GM10266 (cell line): ENCODE measurements at regions not wholly inside any gene's neighbourhood (a gene's known extent, or its start where the extent isn't known, plus 50 kb on each side); places are given as distances from the start of the nearest gene placed in this dataset.

ENCODE experiments used
- DNase-seq: peaks from one replicate; pipeline ENCODE4 v3.0.0; 2012; ENCODE audit errors: extremely low spot score
- CTCF ChIP-seq: IDR thresholded peaks from 2 replicates; pipeline ENCODE4 v1.5.1; 2012; ENCODE audit warnings: mild to moderate bottlenecking, low read depth; ENCODE audit not compliant: control insufficient read depth, insufficient read depth; ENCODE audit errors: missing control alignments

- TF ChIP-seq CTCF: no peak
- DNase-seq: no peak
Observed at GRCh38 chr3:64382153-64382552, 156.9 kb upstream of the PRICKLE2 start.

DNA sequence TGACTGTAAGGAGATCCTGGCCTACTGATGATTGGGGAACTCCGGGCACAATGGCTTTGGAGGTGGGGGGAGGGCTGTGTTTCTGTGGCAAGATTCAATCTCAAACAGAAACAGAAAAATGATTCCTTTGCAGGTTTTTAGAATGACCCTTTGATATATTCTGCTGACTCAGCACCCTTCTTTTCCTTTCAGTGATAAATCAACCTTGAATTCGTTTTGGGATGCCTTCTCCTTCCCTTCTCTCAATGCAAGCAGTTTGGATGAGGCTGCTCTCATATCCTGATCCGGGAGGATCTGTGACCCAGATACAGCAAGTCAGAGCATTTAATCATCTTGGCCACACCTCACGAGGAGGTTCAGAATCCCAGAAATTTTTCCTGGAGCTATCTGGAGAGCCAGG lies 156.1 kb upstream of the PRICKLE2 start:
- no peak for TF ChIP-seq CTCF

GRCh38 chr3:64380546-64380945 lies 155.3 kb upstream of the PRICKLE2 start:
- no peak for DNase-seq
- no peak for TF ChIP-seq CTCF

More for the DNA sequence above, 156.1 kb upstream of the PRICKLE2 start:
- DNase-seq: no peak

DNA sequence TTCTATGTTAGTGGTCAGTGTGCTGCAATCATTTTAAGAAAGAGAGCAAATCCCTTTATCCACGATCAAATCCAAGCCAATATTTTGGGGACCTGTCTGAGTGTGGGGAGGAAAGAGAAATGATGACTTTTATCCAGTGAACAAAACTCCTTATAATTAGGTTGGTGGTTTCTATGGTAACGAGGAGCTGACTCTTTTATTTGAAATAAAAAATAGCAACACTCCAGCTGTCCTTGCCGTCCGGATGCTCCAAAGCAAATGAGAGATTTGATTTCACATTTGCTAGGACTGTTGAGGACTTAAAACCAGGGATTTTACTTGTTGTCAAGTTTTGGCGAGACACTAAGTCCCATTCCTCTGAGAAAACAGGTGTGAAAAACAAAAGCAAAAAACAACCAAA lies 154.0 kb upstream of the PRICKLE2 start:
- no peak for TF ChIP-seq CTCF
- DNase-seq: no peak

- no peak for TF ChIP-seq CTCF
Observed at GRCh38 chr3:64377942-64378341, 152.7 kb upstream of the PRICKLE2 start.

DNA sequence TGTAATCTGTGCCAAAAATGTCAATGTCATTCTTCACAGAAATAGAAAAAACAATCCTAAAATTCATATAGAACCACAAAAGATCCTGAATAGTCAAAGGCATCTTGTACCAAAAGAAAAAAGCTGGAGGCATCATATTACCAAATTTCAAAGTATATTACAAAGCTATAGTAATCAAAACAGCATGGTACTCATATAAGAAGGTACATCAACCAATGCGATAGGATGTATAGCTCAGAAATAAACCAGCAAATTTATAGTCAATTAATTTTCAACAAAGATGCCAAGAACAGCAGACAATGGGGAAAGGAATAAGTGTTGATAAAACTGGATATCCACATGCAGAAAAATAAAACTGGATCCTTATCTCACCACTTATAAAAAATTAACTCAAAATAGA lies 150.5 kb upstream of the PRICKLE2 start:
- TF ChIP-seq CTCF: no peak
- DNase-seq: no peak

More at GRCh38 chr3:64377942-64378341, 152.7 kb upstream of the PRICKLE2 start:
- no peak for DNase-seq

DNA sequence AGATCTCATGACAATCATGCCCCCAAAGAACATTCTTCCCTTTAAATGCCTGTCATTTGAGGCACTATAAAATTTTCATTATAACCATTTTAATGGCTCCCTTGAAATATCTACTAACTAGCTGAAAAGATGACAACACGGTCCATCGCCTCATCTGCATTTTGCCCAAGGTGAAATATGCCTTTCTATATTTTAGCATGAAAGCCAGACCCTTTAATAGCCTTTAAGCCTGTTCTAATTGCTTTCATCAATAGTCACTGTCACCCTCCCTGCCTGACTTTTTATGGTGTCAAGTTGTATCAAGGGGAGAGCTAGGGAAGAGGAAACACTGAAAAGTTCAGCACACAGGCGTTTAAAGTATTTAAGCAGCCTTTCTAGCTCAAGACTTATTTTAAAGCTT lies 144.1 kb upstream of the PRICKLE2 start:
- TF ChIP-seq CTCF: no peak
- DNase-seq: no peak
